Left renal cortex interstitium (tissue), 4 donors: ENCODE measurements at regions not wholly inside any gene's neighbourhood (a gene's known extent, or its start where the extent isn't known, plus 50 kb on each side); places are given as distances from the start of the nearest gene placed in this dataset.
"Not testable (repeated sequence)": the region's sequence is repeated elsewhere in the genome, so short reads cannot be mapped to it uniquely, and the experiment has no call there.

Source experiments
- DNase-seq, 4 donors: peaks; one replicate each; pipeline ENCODE4 v3.0.0-alpha.2; 2013; ENCODE audit warnings: low read depth in 4 of 4, low spot score in 2 of 4, missing footprints in 1 of 4

DNA sequence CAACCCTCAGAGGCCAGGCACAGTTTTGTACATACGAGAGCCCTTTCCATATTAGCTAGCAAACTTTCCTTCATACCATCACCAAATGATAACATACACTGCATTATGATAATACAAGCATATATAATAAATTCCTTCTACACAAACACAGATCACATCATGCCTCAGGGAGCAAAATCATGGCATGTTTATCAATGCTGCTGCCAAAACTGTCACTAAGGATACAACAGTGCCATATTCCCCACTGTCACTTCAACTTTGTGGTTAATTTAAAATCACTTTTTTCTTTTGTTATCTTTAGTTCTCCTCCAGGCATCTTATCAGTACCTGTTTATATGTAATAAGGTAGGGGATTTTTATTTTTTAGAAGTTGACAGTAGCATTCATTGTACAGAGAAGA lies 196.3 kb downstream of the EPM2A start:
- DNase-seq = no peak

GRCh38 chr6:145539831-145540230 lies 195.5 kb downstream of the EPM2A start:
- no peak for DNase-seq

DNA sequence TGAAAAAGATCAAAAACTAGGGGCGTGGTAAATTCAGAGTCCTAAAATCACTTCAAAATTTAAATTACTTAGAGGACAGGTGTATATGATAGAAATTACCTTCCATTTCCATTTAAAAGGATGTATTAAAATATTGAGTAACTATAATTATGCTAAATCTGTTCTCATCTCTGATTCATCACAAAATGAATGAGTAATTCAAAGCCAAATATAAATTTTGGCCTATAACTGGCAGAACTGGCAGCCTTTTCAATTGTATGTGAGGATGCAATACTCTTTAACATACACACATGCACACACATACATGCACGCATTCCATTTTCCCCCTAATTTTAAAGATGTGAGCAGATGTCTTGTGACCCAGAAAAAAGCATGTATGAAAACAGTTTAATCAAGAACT lies 194.6 kb downstream of the EPM2A start:
- DNase-seq = no peak

DNA sequence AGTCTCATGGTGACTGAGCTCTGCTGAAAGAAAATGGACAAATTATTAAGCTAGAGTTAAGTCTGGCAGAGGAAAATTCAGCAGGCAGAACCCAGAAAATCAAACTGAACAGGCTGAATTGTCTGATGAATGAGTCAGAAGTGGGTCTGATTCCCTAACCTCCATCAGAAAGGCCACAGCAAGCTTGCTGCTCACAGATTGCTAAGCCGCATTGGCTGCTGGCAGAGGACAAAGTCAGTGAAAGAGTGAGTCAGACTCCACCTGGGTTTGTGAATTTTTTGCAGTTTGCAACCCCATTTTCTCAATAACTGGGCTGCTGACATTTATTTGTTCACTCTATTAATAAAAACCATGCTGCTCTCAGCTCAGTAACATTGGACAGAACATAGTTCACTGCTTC lies 191.3 kb downstream of the EPM2A start:
- no peak for DNase-seq

DNA sequence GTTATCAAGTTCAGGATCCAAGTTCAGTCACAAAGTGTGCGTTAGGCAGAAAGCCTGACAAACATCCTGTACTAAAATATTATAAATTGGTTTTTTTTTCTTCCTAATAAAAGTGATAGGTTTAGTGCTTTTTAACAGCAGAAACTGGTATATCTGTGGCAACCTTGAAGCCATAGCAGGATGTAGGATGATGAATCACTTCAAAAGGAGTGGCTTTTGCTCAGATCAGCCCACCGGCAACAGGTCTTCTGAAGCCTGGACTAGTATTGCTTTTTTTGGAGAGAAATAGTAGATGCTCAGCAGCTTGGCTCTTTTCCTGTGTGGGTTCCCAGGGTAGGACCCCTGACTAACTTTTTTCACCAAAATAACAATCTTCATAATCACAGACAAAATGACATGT lies 190.8 kb downstream of the EPM2A start:
- DNase-seq = no peak

DNA sequence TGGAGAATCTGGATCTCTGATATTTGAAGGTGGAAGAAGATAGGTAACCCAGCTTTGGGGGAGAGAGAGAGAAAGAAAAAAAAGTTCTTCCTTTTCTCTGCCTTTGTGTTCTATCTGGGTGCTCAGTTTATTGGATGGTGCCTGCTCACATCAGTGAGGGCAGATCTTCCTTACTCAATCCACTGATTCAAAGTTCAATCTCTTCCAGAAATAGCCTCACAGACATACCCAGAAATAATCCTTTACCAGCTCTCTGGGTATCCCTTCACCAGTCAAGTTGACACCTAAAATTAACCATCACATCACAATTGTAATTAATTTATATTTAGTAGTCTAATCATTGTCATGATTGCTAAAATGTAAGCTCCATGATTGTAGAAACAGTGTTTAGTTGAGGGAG lies 189.1 kb downstream of the EPM2A start:
- DNase-seq = no peak

- DNase-seq = no peak
These were observed 187.6 kb downstream of the EPM2A start for GRCh38 chr6:145547594-145548335.

GRCh38 chr6:145548933-145549648 lies 186.2 kb downstream of the EPM2A start:
- DNase-seq = no peak

- DNase-seq = no peak
These were observed 184.2 kb downstream of the EPM2A start for GRCh38 chr6:145551164-145551563.

GRCh38 chr6:145555084-145555483 lies 180.2 kb downstream of the EPM2A start:
- DNase-seq = no peak

DNA sequence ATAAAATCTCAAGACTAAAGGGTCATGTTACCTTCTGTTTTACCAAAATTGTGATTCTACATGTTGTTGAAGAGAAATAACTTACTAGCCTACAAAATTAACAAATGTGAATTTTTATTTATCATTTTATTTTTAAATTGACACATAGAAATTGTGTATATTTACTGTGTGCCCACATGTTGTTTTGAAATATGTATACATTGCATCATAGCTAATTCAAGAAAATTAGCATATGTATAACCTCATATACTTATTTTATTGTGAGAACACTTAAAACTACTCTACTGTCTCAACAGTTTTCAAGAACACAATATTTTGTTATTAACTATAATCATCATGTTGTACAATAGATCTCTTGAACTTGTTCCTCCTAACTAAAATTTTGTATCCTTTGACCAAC lies 177.8 kb downstream of the EPM2A start:
- no peak for DNase-seq

DNA sequence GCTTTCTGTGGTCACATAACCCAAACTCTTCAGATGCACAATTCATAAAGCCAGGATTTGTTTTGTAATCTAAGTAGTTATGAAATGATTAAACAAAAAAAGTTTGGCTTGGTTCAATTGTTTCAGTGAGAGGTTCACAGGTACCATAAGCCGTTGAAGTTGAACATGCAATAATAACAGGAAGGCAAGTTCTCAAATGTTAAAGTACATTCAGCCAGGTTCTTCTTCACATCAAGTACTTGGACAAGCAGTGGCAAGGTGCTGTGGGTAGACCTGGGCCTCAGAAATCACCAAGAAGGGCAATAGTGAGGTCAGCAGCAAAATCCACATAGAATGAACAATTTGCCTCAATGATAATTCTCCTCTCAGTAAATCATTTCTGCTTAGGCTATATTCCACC lies 175.5 kb downstream of the EPM2A start:
- DNase-seq = no peak

DNA sequence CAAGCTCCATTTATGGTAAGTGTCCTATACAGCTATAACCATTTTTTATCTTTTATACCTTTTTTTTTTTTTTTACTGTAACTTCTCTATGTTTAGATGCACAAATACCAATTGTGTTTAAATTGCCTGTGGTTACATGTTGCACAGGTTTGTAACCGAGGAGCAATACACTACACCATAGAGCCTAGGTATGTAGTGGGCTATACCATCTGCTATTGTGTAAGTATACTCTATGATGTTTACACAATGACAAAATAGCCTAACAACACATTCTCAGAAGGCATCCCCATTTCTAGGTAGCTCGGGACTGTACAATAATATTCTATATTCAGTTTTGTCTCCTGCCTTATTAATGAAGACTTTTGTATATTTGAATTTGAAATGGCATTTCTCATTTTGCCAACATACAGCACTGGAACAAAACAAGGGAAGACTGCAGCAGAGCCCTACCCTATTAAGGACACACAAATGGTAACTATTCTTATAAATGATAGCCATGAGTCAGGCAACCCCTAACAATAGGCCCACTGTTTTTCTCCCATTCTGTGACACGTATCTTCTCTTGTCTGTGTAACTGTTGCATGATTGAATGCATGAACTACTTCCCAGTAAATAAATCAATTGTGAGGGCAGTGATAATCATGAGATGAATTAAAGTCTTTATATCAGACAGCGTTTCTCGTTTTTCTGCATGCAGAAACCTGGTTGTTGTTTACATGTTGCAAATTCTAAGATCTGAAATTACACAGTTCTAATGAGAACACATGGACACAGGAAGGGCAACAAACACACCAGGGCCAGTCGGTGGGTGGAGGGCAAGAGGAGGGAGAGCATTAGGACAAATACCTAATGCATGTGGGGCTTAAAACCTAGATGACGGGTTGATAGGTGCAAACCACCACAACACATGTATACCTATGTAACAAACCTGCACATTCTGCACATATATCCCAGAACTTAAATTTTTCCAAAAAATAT lies 173.9 kb downstream of the EPM2A start:
- no peak for DNase-seq

DNA sequence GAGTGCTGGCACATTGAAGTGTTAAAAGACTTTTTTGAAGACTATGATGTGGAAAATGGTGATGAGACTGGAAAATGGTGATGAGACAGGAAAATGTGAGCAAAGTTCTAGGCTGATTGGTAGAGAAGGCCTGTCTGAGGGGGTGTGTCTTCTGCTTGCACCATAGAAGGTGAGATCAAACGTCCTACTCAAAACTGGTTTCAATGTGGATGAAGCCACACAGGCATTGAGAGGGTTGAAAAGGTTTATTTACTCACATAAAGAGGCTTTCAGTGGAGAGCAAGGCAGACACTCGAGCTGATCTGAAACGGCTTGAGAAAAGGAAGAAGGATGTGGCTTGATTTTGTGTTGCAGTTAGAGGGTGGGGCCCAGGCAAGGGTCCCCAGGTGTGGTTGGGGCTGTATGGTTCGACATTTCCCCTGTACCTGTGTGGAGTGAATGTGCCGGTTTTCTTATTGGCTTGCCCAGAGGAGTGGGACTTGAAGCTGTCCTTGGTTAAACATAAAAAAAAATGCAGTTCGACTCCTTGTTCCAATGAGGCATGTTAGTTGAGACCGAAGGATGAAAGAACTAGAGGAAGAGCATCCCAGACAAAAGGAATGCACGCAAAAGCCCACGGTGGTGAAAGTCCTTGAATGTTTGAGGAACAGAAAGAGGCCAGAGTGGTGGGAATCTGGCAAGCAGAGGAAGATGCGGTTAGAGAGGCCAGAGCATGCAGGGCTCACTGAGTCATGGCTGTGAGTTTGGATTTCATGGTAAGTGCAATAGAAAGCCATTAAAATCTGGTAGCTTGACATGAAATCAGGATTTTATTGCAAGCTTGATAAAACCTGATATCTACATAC lies 172.3 kb downstream of the EPM2A start:
- DNase-seq = no peak

- DNase-seq = no peak
These were observed 170.8 kb downstream of the EPM2A start for GRCh38 chr6:145564553-145564952.

DNA sequence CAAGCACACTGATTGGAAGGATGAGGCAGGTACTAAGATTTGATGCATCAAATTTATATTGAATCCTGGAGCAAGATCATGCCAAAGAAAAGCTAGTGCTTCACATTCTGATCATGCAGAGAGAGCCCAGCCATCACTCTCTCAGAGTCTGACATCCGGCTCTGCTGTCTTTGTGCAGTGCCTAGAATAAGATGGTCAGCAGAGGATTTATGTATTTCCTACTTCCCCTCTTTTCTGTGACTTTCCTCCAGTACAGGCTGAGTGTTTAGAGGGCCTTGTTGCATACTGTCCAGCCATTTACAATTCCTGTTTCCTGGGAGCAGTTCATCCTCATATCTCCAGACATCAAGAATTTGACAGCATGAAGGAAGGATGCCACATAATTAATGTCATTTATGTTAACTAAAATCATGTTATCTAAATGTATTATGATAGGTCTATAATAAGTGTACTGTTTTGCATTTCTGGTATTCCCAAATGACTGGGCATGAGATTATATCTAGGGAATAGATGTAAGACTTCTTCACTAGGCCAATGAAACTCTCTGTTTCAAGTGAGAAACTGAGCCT lies 167.6 kb downstream of the EPM2A start:
- no peak for DNase-seq

DNA sequence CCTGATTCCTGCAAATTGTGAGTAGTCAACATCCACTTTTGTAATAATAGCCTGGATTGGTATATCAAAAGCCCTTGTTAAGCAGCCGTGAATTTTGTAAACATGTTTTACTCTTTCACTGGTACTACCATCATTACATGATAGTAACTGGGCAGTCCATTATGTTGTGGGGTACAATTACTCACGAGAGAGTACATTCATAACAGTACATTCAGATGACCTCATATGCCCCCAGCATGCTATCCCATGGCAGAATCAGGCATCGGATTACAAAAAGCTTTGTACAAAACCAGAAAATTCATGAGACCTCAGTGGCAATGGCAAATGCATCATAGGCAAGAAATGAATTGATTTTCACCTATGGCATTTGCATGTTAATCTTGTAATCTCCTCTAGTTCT lies 166.2 kb downstream of the EPM2A start:
- DNase-seq = no peak

DNA sequence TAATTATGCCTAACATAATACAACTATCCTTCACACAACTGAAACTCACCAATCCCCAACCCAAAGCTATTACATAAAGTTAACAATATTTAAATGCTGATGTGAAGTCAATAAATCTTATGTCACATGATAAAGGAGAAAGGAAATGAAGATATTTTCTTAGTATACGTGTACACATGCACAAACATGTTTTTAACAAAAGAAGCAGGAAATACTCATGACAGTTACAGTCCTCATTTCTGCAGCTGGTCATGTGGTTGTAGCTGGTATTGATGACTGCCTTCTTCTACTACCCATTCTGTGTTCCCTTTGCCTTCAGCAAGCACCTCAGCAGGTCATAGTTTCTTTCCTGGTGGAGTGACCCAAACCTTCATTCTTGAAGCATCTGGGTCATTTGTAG lies 165.0 kb downstream of the EPM2A start:
- DNase-seq = not testable (repeated sequence)

DNA sequence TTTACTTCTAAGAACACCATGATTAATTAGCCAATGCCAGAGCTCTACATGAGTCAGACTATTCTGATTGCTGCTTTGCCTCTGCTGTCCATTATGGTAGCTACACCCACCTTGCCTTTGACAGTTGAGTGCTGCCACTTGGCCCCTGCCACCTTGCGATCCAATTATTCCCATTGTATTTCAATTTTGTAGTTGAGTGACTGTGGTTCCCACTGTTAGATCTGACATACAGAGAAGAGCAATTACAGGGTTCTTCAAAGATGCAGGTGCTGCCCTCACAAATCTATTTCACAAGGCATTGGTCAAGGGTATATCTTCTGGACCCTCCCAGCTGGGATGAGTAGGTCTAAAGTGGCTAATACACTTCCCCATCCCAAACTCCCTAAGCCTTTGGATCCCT lies 161.1 kb downstream of the EPM2A start:
- DNase-seq = not testable (repeated sequence)
